Mesodermal cell (in vitro differentiated cells): ENCODE measurements at regions not wholly inside any gene's neighbourhood (a gene's known extent, or its start where the extent isn't known, plus 50 kb on each side); places are given as distances from the start of the nearest gene placed in this dataset.

Experiments
- H3K27ac ChIP-seq: 2 replicates; pipeline ENCODE4 v1.7.0; 2013; ENCODE audit warnings: mild to moderate bottlenecking, low read depth, low read length, moderate library complexity; ENCODE audit not compliant: severe bottlenecking
- H3K36me3 ChIP-seq: 2 replicates; pipeline ENCODE4 v1.7.1; 2013; ENCODE audit warnings: mild to moderate bottlenecking, low read length, moderate library complexity; ENCODE audit not compliant: control insufficient read depth, insufficient read depth
- H3K4me1 ChIP-seq: one replicate; pipeline ENCODE4 v1.7.1; 2013; ENCODE audit warnings: mild to moderate bottlenecking, low read length; ENCODE audit not compliant: insufficient read depth, control insufficient read depth, poor library complexity, severe bottlenecking
- H3K4me3 ChIP-seq: 2 replicates; pipeline ENCODE4 v1.7.0; 2013; ENCODE audit warnings: low read length, control low read depth, mild to moderate bottlenecking; ENCODE audit not compliant: insufficient read depth, poor library complexity, severe bottlenecking; ENCODE audit errors: extremely low read depth
- H3K9me3 ChIP-seq: 2 replicates; pipeline ENCODE4 v1.7.1; 2013; ENCODE audit warnings: mild to moderate bottlenecking, low read length, moderate library complexity; ENCODE audit not compliant: control insufficient read depth
- WGBS, 2 experiments: methylation state at CpG; one replicate each; pipeline ENCODE4 v1.1.5; 2013; ENCODE audit warnings: missing lambda C conversion rate in 2 of 2; ENCODE audit not compliant: insufficient coverage in 2 of 2; 5-methylcytosine and 5-hydroxymethylcytosine counted together

- peaks cover 19% of the 10 kb centered on the region for H3K4me1 ChIP-seq
- H3K9me3 ChIP-seq: no peaks in the 10 kb centered on the region
- no peak overlapping the region for H3K27ac ChIP-seq
- 100% methylated on average over 1 to 3 of the region's 4 CpGs for WGBS, 2 experiments
- H3K36me3 ChIP-seq: peaks cover 69% of the 10 kb centered on the region
- H3K4me3 ChIP-seq: no peak overlapping the region
Observed at GRCh38 chr1:232483826-232484225, 146.1 kb downstream of the SIPA1L2 start.

- Histone ChIP-seq H3K36me3 (peaks cover 61% of the 10 kb centered on the region), H3K4me1 (peaks cover 23% of the 10 kb centered on the region), H3K4me3 (no peak overlapping the region), H3K9me3 (no peaks in the 10 kb centered on the region), H3K27ac (no peak overlapping the region)
- WGBS, 2 experiments: 90 to 100% methylated on average over 2 of the region's 5 CpGs
Observed at GRCh38 chr1:232481091-232481490, 148.8 kb downstream of the SIPA1L2 start.

- Histone ChIP-seq H3K27ac (peak overlapping the region; percentile 54), H3K36me3 (peaks cover 50% of the 10 kb centered on the region)
- 83 to 91% methylated on average over 5 of the region's 6 CpGs for WGBS, 2 experiments
Observed at GRCh38 chr1:232477728-232478127, 152.2 kb downstream of the SIPA1L2 start.

GRCh38 chr1:232476538-232476950 is 153.4 kb downstream of the SIPA1L2 start:
- WGBS, 2 experiments: 93 to 100% methylated on average over 2 of the region's 2 CpGs
- Histone ChIP-seq H3K4me3 (no peak overlapping the region), H3K4me1 (peaks cover 42% of the 10 kb centered on the region), H3K9me3 (no peaks in the 10 kb centered on the region), H3K36me3 (peaks cover 39% of the 10 kb centered on the region), H3K27ac (peak overlapping the region; percentile 31)

More at GRCh38 chr1:232477728-232478127, 152.2 kb downstream of the SIPA1L2 start:
- no peak overlapping the region for H3K4me3 ChIP-seq
- peaks cover 30% of the 10 kb centered on the region for H3K4me1 ChIP-seq
- H3K9me3 ChIP-seq: no peaks in the 10 kb centered on the region

GRCh38 chr1:232474826-232475225 is 155.1 kb downstream of the SIPA1L2 start:
- Histone ChIP-seq H3K9me3 (no peaks in the 10 kb centered on the region), H3K36me3 (peaks cover 48% of the 10 kb centered on the region), H3K4me1 (peaks cover 49% of the 10 kb centered on the region), H3K4me3 (no peak overlapping the region), H3K27ac (no peak overlapping the region)
- WGBS, 2 experiments: 91 to 97% methylated on average over 3 of the region's 3 CpGs

- H3K4me1 ChIP-seq: peaks cover 49% of the 10 kb centered on the region
- H3K36me3 ChIP-seq: peaks cover 47% of the 10 kb centered on the region
- WGBS, 2 experiments: 93 to 100% methylated on average over 1 to 4 of the region's 4 CpGs
- H3K9me3 ChIP-seq: no peaks in the 10 kb centered on the region
- H3K27ac ChIP-seq: peak overlapping the region; percentile 36
- no peak overlapping the region for H3K4me3 ChIP-seq
Observed at GRCh38 chr1:232473900-232474299, 156.0 kb downstream of the SIPA1L2 start.

GRCh38 chr1:232473324-232473723 is 156.6 kb downstream of the SIPA1L2 start:
- H3K9me3 ChIP-seq: no peaks in the 10 kb centered on the region
- H3K27ac ChIP-seq: peak overlapping the region; percentile 36
- H3K36me3 ChIP-seq: peaks cover 52% of the 10 kb centered on the region
- peaks cover 49% of the 10 kb centered on the region for H3K4me1 ChIP-seq
- no peak overlapping the region for H3K4me3 ChIP-seq
- 60 to 100% methylated on average over 1 of the region's 2 CpGs for WGBS, 2 experiments

- Histone ChIP-seq H3K36me3 (peaks cover 57% of the 10 kb centered on the region), H3K9me3 (no peaks in the 10 kb centered on the region), H3K4me3 (no peak overlapping the region), H3K27ac (peak overlapping the region; percentile 36), H3K4me1 (peaks cover 42% of the 10 kb centered on the region)
- WGBS, 2 experiments: 61% methylated on average over 3 of the region's 3 CpGs; no CpG with 5 or more reads in 1 of the 2 experiments
Observed at GRCh38 chr1:232472485-232473041, 157.4 kb downstream of the SIPA1L2 start.

- Histone ChIP-seq H3K9me3 (no peaks in the 10 kb centered on the region), H3K36me3 (peaks cover 64% of the 10 kb centered on the region), H3K4me3 (no peak overlapping the region), H3K27ac (no peak overlapping the region), H3K4me1 (peaks cover 32% of the 10 kb centered on the region)
- 91 to 100% methylated on average over 1 to 5 of the region's 5 CpGs for WGBS, 2 experiments
Observed at GRCh38 chr1:232471250-232471649, 158.7 kb downstream of the SIPA1L2 start.

GRCh38 chr1:232470711-232471110 is 159.2 kb downstream of the SIPA1L2 start:
- peaks cover 64% of the 10 kb centered on the region for H3K36me3 ChIP-seq
- H3K27ac ChIP-seq: no peak overlapping the region
- no peaks in the 10 kb centered on the region for H3K9me3 ChIP-seq
- WGBS, 2 experiments: 50 to 100% methylated on average over 1 of the region's 1 CpG
- peaks cover 32% of the 10 kb centered on the region for H3K4me1 ChIP-seq
- no peak overlapping the region for H3K4me3 ChIP-seq

GRCh38 chr1:232468249-232468648 is 161.7 kb downstream of the SIPA1L2 start:
- WGBS, 2 experiments: 100% methylated on average over 1 of the region's 3 CpGs; no CpG with 5 or more reads in 1 of the 2 experiments
- no peak overlapping the region for H3K27ac ChIP-seq
- H3K4me1 ChIP-seq: peaks cover 23% of the 10 kb centered on the region
- no peak overlapping the region for H3K4me3 ChIP-seq
- H3K9me3 ChIP-seq: no peaks in the 10 kb centered on the region
- peaks cover 67% of the 10 kb centered on the region for H3K36me3 ChIP-seq
